ENCODE measurements at regions not wholly inside any gene's neighbourhood (a gene's known extent, or its start where the extent isn't known, plus 50 kb on each side); places are given as distances from the start of the nearest gene placed in this dataset.

DNA sequence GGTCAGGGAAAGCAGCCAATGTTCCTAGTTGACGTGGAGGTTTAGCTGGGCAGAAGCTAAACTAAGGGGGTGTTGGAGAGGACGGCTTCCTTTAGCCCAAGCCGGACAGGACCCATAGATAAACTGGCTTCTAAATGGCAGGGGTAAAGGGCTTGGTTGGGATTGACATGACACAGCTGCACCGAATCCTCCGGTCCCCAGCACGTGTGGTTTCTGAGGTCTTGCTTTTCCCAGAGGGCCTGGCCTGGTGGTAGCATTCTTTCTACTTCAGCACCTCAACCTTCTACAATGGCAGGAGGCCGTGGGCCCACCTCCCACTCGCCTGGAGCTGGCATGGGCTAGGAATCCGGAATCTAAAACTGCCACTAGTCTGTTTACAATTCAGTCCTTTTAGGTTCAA is 163.0 kb downstream of the FGF9 start:
- H3K36me3 Mint-ChIP-seq (ENCODE audit: low read depth): no peaks in the 10 kb centered on the region
- no peaks in the 10 kb centered on the region for H3K4me1 Mint-ChIP-seq (ENCODE audit: low read depth)
- no peak overlapping the region for H3K4me3 Mint-ChIP-seq
- H3K9me3 Mint-ChIP-seq: peaks cover 7% of the 10 kb centered on the region
- no peak overlapping the region for H3K27ac Mint-ChIP-seq
- no peaks in the 10 kb centered on the region for H3K27me3 Mint-ChIP-seq

DNA sequence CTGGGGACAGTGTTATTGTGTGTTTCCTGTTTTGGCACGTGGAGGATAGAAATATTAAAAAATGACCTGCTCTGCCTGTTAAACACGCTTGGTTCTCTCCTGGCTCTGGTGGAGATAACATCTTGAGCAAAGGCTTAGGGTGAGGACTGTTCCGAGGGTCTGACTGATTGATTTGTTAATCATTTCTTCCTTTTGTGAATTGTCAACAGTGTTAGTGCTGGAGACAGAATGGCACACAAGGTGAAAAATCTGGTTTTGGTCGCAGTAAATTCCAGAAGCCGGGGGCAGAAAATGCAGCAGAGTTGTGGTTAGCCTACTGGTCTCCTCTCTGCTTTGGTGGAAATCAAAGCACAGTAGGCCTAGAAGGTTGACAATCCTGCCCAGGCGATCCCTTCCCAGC is 163.6 kb downstream of the FGF9 start:
- no peaks in the 10 kb centered on the region for H3K4me1 Mint-ChIP-seq (ENCODE audit: low read depth)
- H3K9me3 Mint-ChIP-seq: peaks cover 7% of the 10 kb centered on the region
- no peaks in the 10 kb centered on the region for H3K36me3 Mint-ChIP-seq (ENCODE audit: low read depth)
- H3K27me3 Mint-ChIP-seq: no peaks in the 10 kb centered on the region
- H3K27ac Mint-ChIP-seq: no peak overlapping the region
- H3K4me3 Mint-ChIP-seq: no peak overlapping the region

GRCh38 chr13:21837288-21837687 is 166.4 kb downstream of the FGF9 start:
- H3K9me3 Mint-ChIP-seq: peaks cover 7% of the 10 kb centered on the region
- no peaks in the 10 kb centered on the region for H3K36me3 Mint-ChIP-seq (ENCODE audit: low read depth)
- no peak overlapping the region for H3K4me3 Mint-ChIP-seq
- no peaks in the 10 kb centered on the region for H3K4me1 Mint-ChIP-seq (ENCODE audit: low read depth)
- no peaks in the 10 kb centered on the region for H3K27me3 Mint-ChIP-seq
- H3K27ac Mint-ChIP-seq: no peak overlapping the region

GRCh38 chr13:21837841-21838551 is 167.1 kb downstream of the FGF9 start:
- H3K9me3 Mint-ChIP-seq: peaks cover 6% of the 10 kb centered on the region
- H3K27me3 Mint-ChIP-seq: no peaks in the 10 kb centered on the region
- H3K4me1 Mint-ChIP-seq (ENCODE audit: low read depth): no peaks in the 10 kb centered on the region
- H3K36me3 Mint-ChIP-seq (ENCODE audit: low read depth): no peaks in the 10 kb centered on the region
- no peak overlapping the region for H3K4me3 Mint-ChIP-seq
- no peak overlapping the region for H3K27ac Mint-ChIP-seq

GRCh38 chr13:21846605-21847004 is 175.7 kb downstream of the FGF9 start:
- Mint-ChIP-seq H3K4me1 (ENCODE audit: low read depth) (no peaks in the 10 kb centered on the region), H3K27me3 (no peaks in the 10 kb centered on the region), H3K4me3 (no peak overlapping the region), H3K9me3 (no peaks in the 10 kb centered on the region), H3K27ac (no peak overlapping the region), H3K36me3 (ENCODE audit: low read depth) (no peaks in the 10 kb centered on the region)

- no peak overlapping the region for H3K27ac Mint-ChIP-seq
- no peaks in the 10 kb centered on the region for H3K9me3 Mint-ChIP-seq
- no peak overlapping the region for H3K4me3 Mint-ChIP-seq
Observed at GRCh38 chr13:21849323-21849722, 178.4 kb downstream of the FGF9 start.

GRCh38 chr13:21850013-21851006 is 179.4 kb downstream of the FGF9 start:
- no peaks in the 10 kb centered on the region for H3K9me3 Mint-ChIP-seq
- no peaks in the 10 kb centered on the region for H3K27me3 Mint-ChIP-seq
- H3K36me3 Mint-ChIP-seq (ENCODE audit: low read depth): no peaks in the 10 kb centered on the region
- H3K4me1 Mint-ChIP-seq (ENCODE audit: low read depth): no peaks in the 10 kb centered on the region
- H3K4me3 Mint-ChIP-seq: no peak overlapping the region
- H3K27ac Mint-ChIP-seq: no peak overlapping the region

More at GRCh38 chr13:21849323-21849722, 178.4 kb downstream of the FGF9 start:
- H3K36me3 Mint-ChIP-seq (ENCODE audit: low read depth): no peaks in the 10 kb centered on the region
- H3K4me1 Mint-ChIP-seq (ENCODE audit: low read depth): no peaks in the 10 kb centered on the region
- H3K27me3 Mint-ChIP-seq: no peaks in the 10 kb centered on the region

- H3K27ac Mint-ChIP-seq: no peak overlapping the region
- H3K4me1 Mint-ChIP-seq (ENCODE audit: low read depth): no peaks in the 10 kb centered on the region
- no peaks in the 10 kb centered on the region for H3K36me3 Mint-ChIP-seq (ENCODE audit: low read depth)
- H3K9me3 Mint-ChIP-seq: no peaks in the 10 kb centered on the region
- no peaks in the 10 kb centered on the region for H3K27me3 Mint-ChIP-seq
- no peak overlapping the region for H3K4me3 Mint-ChIP-seq
Observed at GRCh38 chr13:21852043-21852442, 181.2 kb downstream of the FGF9 start.

DNA sequence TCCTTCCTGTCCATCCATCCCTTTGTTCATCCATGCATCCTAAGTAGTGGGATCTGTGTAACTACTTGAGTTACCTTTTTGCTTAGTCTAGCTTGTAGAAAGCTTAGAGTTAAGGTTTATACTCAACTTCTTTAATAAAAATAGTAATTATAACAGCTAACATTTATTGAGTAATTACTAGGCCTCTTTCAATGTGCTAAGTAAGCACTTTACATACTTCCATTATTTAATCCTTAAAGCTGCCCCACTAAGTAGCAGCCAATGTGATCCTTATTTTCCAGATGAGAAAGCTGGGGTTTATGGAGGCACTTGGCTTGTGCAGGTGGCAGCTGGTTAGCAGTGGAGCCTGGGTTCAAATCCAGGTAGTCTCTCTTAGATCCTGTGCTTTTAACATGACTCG is 182.9 kb downstream of the FGF9 start:
- Mint-ChIP-seq H3K36me3 (ENCODE audit: low read depth) (no peaks in the 10 kb centered on the region), H3K9me3 (no peaks in the 10 kb centered on the region), H3K27ac (no peak overlapping the region), H3K27me3 (no peaks in the 10 kb centered on the region), H3K4me3 (no peak overlapping the region), H3K4me1 (ENCODE audit: low read depth) (no peaks in the 10 kb centered on the region)

- Mint-ChIP-seq H3K36me3 (ENCODE audit: low read depth) (no peaks in the 10 kb centered on the region), H3K9me3 (peaks cover 6% of the 10 kb centered on the region), H3K4me3 (no peak overlapping the region), H3K4me1 (ENCODE audit: low read depth) (no peaks in the 10 kb centered on the region), H3K27ac (no peak overlapping the region), H3K27me3 (peaks cover 4% of the 10 kb centered on the region)
Observed at GRCh38 chr13:21868823-21869222, 197.9 kb downstream of the FGF9 start.

GRCh38 chr13:21871382-21871781 is 200.5 kb downstream of the FGF9 start:
- Mint-ChIP-seq H3K36me3 (ENCODE audit: low read depth) (no peaks in the 10 kb centered on the region), H3K27me3 (peaks cover under 1% of the 10 kb centered on the region), H3K4me1 (ENCODE audit: low read depth) (no peaks in the 10 kb centered on the region), H3K27ac (no peak overlapping the region), H3K9me3 (no peaks in the 10 kb centered on the region), H3K4me3 (no peak overlapping the region)

- Mint-ChIP-seq H3K4me3 (no peak overlapping the region), H3K36me3 (ENCODE audit: low read depth) (no peaks in the 10 kb centered on the region), H3K9me3 (no peaks in the 10 kb centered on the region), H3K27me3 (no peaks in the 10 kb centered on the region), H3K4me1 (ENCODE audit: low read depth) (no peaks in the 10 kb centered on the region), H3K27ac (no peak overlapping the region)
Observed at GRCh38 chr13:21871919-21872318, 201.0 kb downstream of the FGF9 start.

DNA sequence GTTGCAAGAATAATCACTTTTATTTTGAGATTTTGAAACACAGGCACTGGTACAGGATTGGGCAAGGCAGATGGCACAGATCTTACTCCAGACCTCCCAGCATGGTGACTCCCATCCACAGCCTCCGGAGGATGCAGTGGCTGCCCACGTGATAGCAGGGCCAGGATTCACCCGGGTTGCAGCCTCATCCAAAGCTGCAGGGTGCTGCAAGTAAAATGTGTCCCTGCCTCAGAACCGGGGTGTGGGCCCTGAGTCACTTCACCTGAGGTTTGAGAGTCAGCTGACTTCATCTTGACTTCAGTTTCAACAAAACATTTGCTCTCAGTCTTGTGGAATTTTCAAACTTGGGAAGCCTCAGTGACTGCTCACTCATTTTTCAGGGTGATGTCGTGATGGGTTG is 201.9 kb downstream of the FGF9 start:
- Mint-ChIP-seq H3K27ac (no peak overlapping the region), H3K27me3 (no peaks in the 10 kb centered on the region), H3K4me3 (no peak overlapping the region), H3K9me3 (no peaks in the 10 kb centered on the region), H3K36me3 (ENCODE audit: low read depth) (no peaks in the 10 kb centered on the region), H3K4me1 (ENCODE audit: low read depth) (no peaks in the 10 kb centered on the region)

DNA sequence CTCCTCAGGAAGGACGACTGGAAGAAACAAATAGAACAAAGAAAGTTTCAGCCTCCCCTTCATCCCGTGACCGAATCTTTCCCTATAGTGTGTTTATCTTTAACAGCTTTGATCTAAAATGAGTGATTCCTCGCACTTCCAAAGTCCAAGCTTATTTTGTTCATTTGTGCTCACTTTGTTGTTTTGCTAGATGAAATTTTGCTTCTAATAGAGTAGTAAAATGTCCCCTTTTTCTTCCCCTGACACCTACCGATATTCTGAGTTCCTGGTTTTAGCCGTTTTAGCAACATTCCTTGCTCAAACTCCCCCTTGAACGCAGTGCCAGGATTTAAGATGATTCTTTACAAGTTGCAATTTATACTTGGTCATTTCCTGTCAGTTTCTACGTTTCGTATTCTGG is 204.2 kb downstream of the FGF9 start:
- Mint-ChIP-seq H3K36me3 (ENCODE audit: low read depth) (no peaks in the 10 kb centered on the region), H3K4me3 (no peak overlapping the region), H3K9me3 (no peaks in the 10 kb centered on the region), H3K27me3 (no peaks in the 10 kb centered on the region), H3K27ac (no peak overlapping the region), H3K4me1 (ENCODE audit: low read depth) (no peaks in the 10 kb centered on the region)

DNA sequence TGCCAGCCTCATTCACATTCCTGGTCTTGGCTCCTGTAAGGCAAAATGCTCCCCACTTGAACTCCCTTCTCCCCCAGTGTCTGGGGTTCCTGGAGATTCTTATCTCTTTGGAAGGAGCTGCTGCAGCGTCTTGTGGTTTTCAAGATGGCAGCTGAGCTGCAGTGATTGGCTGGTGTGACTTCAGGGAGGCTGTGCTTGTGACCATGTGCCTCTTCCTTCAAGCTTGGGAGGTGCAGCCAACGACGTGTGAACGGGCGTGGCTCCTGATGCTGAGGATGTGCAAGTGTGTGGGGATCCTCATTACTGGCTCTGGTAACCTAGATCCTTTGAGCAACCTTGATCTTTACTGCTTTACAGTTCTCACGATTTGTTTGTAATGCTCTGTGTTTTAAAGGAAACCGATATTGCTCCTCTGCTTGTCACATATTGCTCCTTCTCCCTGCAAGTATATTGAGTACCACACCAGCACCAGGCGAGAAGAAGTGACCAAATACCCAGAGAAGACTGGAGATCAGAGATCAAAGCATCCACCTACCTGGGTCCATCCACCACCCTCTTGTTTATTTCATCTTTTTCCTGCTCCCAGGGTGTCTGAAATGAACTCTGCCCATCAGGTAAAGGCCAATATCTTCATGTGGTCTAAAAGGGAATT is 208.5 kb downstream of the FGF9 start:
- no peaks in the 10 kb centered on the region for H3K9me3 Mint-ChIP-seq
- H3K4me1 Mint-ChIP-seq (ENCODE audit: low read depth): no peaks in the 10 kb centered on the region
- peaks cover 5% of the 10 kb centered on the region for H3K27me3 Mint-ChIP-seq
- no peaks in the 10 kb centered on the region for H3K36me3 Mint-ChIP-seq (ENCODE audit: low read depth)
- no peak overlapping the region for H3K4me3 Mint-ChIP-seq
- H3K27ac Mint-ChIP-seq: no peak overlapping the region
